ENCODE measurements at regions not wholly inside any gene's neighbourhood (a gene's known extent, or its start where the extent isn't known, plus 50 kb on each side); places are given as distances from the start of the nearest gene placed in this dataset.

- no peak for DNase-seq (ENCODE audit: low spot score in 2 of 2)
- peaks cover 22% of the 10 kb centered on the region for H3K9me3 Mint-ChIP-seq
- no peak for ATAC-seq (replicated peaks; ENCODE audit: extremely low read depth, poor library complexity, severe bottlenecking)
- no peak overlapping the region for H3K4me3 Mint-ChIP-seq
- no peaks in the 10 kb centered on the region for H3K36me3 Mint-ChIP-seq (ENCODE audit: insufficient read depth)
- H3K27me3 Mint-ChIP-seq: no peaks in the 10 kb centered on the region
- no peaks in the 10 kb centered on the region for H3K4me1 Mint-ChIP-seq
- H3K27ac Mint-ChIP-seq (ENCODE audit: low read depth): no peak overlapping the region
Observed at GRCh38 chr13:105232439-105232838, 1303.0 kb downstream of the EFNB2 start.

- Mint-ChIP-seq H3K9me3 (peaks cover 18% of the 10 kb centered on the region), H3K27me3 (no peaks in the 10 kb centered on the region), H3K4me1 (no peaks in the 10 kb centered on the region), H3K4me3 (no peak overlapping the region), H3K27ac (ENCODE audit: low read depth) (no peak overlapping the region), H3K36me3 (ENCODE audit: insufficient read depth) (no peaks in the 10 kb centered on the region)
- no peak for DNase-seq (ENCODE audit: low spot score in 2 of 2)
- no peak for ATAC-seq (replicated peaks; ENCODE audit: extremely low read depth, poor library complexity, severe bottlenecking)
Observed at GRCh38 chr13:105232006-105232405, 1303.5 kb downstream of the EFNB2 start.

GRCh38 chr13:105231579-105231978 is 1303.9 kb downstream of the EFNB2 start:
- Mint-ChIP-seq H3K4me3 (no peak overlapping the region), H3K4me1 (no peaks in the 10 kb centered on the region), H3K27ac (ENCODE audit: low read depth) (no peak overlapping the region), H3K27me3 (no peaks in the 10 kb centered on the region), H3K36me3 (ENCODE audit: insufficient read depth) (no peaks in the 10 kb centered on the region), H3K9me3 (peaks cover 16% of the 10 kb centered on the region)
- DNase-seq (ENCODE audit: low spot score in 2 of 2) (no peak), ATAC-seq (replicated peaks; ENCODE audit: extremely low read depth, poor library complexity, severe bottlenecking) (no peak)

- H3K4me1 Mint-ChIP-seq: no peaks in the 10 kb centered on the region
Observed at GRCh38 chr13:105220881-105221280, 1314.6 kb downstream of the EFNB2 start.

GRCh38 chr13:105220063-105220462 is 1315.4 kb downstream of the EFNB2 start:
- Mint-ChIP-seq H3K27ac (ENCODE audit: low read depth) (no peak overlapping the region), H3K27me3 (no peaks in the 10 kb centered on the region), H3K4me3 (no peak overlapping the region), H3K4me1 (no peaks in the 10 kb centered on the region), H3K36me3 (ENCODE audit: insufficient read depth) (no peaks in the 10 kb centered on the region), H3K9me3 (no peaks in the 10 kb centered on the region)
- DNase-seq (ENCODE audit: low spot score in 2 of 2): no peak
- ATAC-seq (replicated peaks; ENCODE audit: extremely low read depth, poor library complexity, severe bottlenecking): no peak

More at GRCh38 chr13:105220881-105221280, 1314.6 kb downstream of the EFNB2 start:
- Mint-ChIP-seq H3K4me3 (no peak overlapping the region), H3K27ac (ENCODE audit: low read depth) (no peak overlapping the region), H3K36me3 (ENCODE audit: insufficient read depth) (no peaks in the 10 kb centered on the region), H3K27me3 (no peaks in the 10 kb centered on the region), H3K9me3 (no peaks in the 10 kb centered on the region)
- no peak for ATAC-seq (replicated peaks; ENCODE audit: extremely low read depth, poor library complexity, severe bottlenecking)
- no peak for DNase-seq (ENCODE audit: low spot score in 2 of 2)

GRCh38 chr13:105219651-105220050 is 1315.8 kb downstream of the EFNB2 start:
- no peaks in the 10 kb centered on the region for H3K4me1 Mint-ChIP-seq
- no peaks in the 10 kb centered on the region for H3K9me3 Mint-ChIP-seq
- no peaks in the 10 kb centered on the region for H3K27me3 Mint-ChIP-seq
- no peak overlapping the region for H3K4me3 Mint-ChIP-seq
- ATAC-seq (replicated peaks; ENCODE audit: extremely low read depth, poor library complexity, severe bottlenecking) (no peak), DNase-seq (ENCODE audit: low spot score in 2 of 2) (no peak)
- no peak overlapping the region for H3K27ac Mint-ChIP-seq (ENCODE audit: low read depth)
- H3K36me3 Mint-ChIP-seq (ENCODE audit: insufficient read depth): no peaks in the 10 kb centered on the region

GRCh38 chr13:105213512-105213911 is 1322.0 kb downstream of the EFNB2 start:
- Mint-ChIP-seq H3K27ac (ENCODE audit: low read depth) (no peak overlapping the region), H3K4me1 (no peaks in the 10 kb centered on the region), H3K9me3 (no peaks in the 10 kb centered on the region), H3K36me3 (ENCODE audit: insufficient read depth) (no peaks in the 10 kb centered on the region), H3K4me3 (no peak overlapping the region), H3K27me3 (no peaks in the 10 kb centered on the region)
- DNase-seq (ENCODE audit: low spot score in 2 of 2): no peak
- ATAC-seq (replicated peaks; ENCODE audit: extremely low read depth, poor library complexity, severe bottlenecking): no peak

- H3K27ac Mint-ChIP-seq (ENCODE audit: low read depth): no peak overlapping the region
Observed at GRCh38 chr13:105207572-105208293, 1327.7 kb downstream of the EFNB2 start.

GRCh38 chr13:105202354-105202753 is 1333.1 kb downstream of the EFNB2 start:
- Mint-ChIP-seq H3K27ac (ENCODE audit: low read depth) (no peak overlapping the region), H3K9me3 (peaks cover 6% of the 10 kb centered on the region), H3K36me3 (ENCODE audit: insufficient read depth) (no peaks in the 10 kb centered on the region), H3K27me3 (no peaks in the 10 kb centered on the region), H3K4me3 (no peak overlapping the region), H3K4me1 (no peaks in the 10 kb centered on the region)
- ATAC-seq (replicated peaks; ENCODE audit: extremely low read depth, poor library complexity, severe bottlenecking) (no peak), DNase-seq (ENCODE audit: low spot score in 2 of 2) (no peak)

More at GRCh38 chr13:105207572-105208293, 1327.7 kb downstream of the EFNB2 start:
- no peak overlapping the region for H3K4me3 Mint-ChIP-seq
- no peak for DNase-seq (ENCODE audit: low spot score in 2 of 2)
- H3K9me3 Mint-ChIP-seq: peaks cover 6% of the 10 kb centered on the region
- H3K4me1 Mint-ChIP-seq: no peaks in the 10 kb centered on the region
- no peaks in the 10 kb centered on the region for H3K36me3 Mint-ChIP-seq (ENCODE audit: insufficient read depth)
- no peaks in the 10 kb centered on the region for H3K27me3 Mint-ChIP-seq
- no peak for ATAC-seq (replicated peaks; ENCODE audit: extremely low read depth, poor library complexity, severe bottlenecking)

- ATAC-seq (replicated peaks; ENCODE audit: extremely low read depth, poor library complexity, severe bottlenecking): no peak
- H3K36me3 Mint-ChIP-seq (ENCODE audit: insufficient read depth): no peaks in the 10 kb centered on the region
- DNase-seq (ENCODE audit: low spot score in 2 of 2): no peak
- H3K27me3 Mint-ChIP-seq: no peaks in the 10 kb centered on the region
- peaks cover 6% of the 10 kb centered on the region for H3K9me3 Mint-ChIP-seq
- H3K27ac Mint-ChIP-seq (ENCODE audit: low read depth): no peak overlapping the region
- no peaks in the 10 kb centered on the region for H3K4me1 Mint-ChIP-seq
- no peak overlapping the region for H3K4me3 Mint-ChIP-seq
Observed at GRCh38 chr13:105201351-105201750, 1334.1 kb downstream of the EFNB2 start.

- no peak for DNase-seq (ENCODE audit: low spot score in 2 of 2)
- Mint-ChIP-seq H3K4me1 (no peaks in the 10 kb centered on the region), H3K27me3 (no peaks in the 10 kb centered on the region), H3K27ac (ENCODE audit: low read depth) (no peak overlapping the region), H3K36me3 (ENCODE audit: insufficient read depth) (no peaks in the 10 kb centered on the region), H3K4me3 (no peak overlapping the region), H3K9me3 (peaks cover 6% of the 10 kb centered on the region)
- ATAC-seq (replicated peaks; ENCODE audit: extremely low read depth, poor library complexity, severe bottlenecking): no peak
Observed at GRCh38 chr13:105200181-105200580, 1335.3 kb downstream of the EFNB2 start.

- no peak overlapping the region for H3K27ac Mint-ChIP-seq (ENCODE audit: low read depth)
- H3K4me3 Mint-ChIP-seq: no peak overlapping the region
- no peaks in the 10 kb centered on the region for H3K9me3 Mint-ChIP-seq
Observed at GRCh38 chr13:105196052-105196451, 1339.4 kb downstream of the EFNB2 start.

GRCh38 chr13:105193026-105193425 is 1342.4 kb downstream of the EFNB2 start:
- no peak for DNase-seq (ENCODE audit: low spot score in 2 of 2)
- no peaks in the 10 kb centered on the region for H3K27me3 Mint-ChIP-seq
- H3K36me3 Mint-ChIP-seq (ENCODE audit: insufficient read depth): no peaks in the 10 kb centered on the region
- no peak for ATAC-seq (replicated peaks; ENCODE audit: extremely low read depth, poor library complexity, severe bottlenecking)
- no peaks in the 10 kb centered on the region for H3K4me1 Mint-ChIP-seq
- no peaks in the 10 kb centered on the region for H3K9me3 Mint-ChIP-seq
- no peak overlapping the region for H3K27ac Mint-ChIP-seq (ENCODE audit: low read depth)
- no peak overlapping the region for H3K4me3 Mint-ChIP-seq

More at GRCh38 chr13:105196052-105196451, 1339.4 kb downstream of the EFNB2 start:
- no peaks in the 10 kb centered on the region for H3K36me3 Mint-ChIP-seq (ENCODE audit: insufficient read depth)
- ATAC-seq (replicated peaks; ENCODE audit: extremely low read depth, poor library complexity, severe bottlenecking) (no peak), DNase-seq (ENCODE audit: low spot score in 2 of 2) (no peak)
- no peaks in the 10 kb centered on the region for H3K4me1 Mint-ChIP-seq
- no peaks in the 10 kb centered on the region for H3K27me3 Mint-ChIP-seq

Measured in central memory CD8-positive, alpha-beta T cell (primary cell).